ENCODE measurements at regions not wholly inside any gene's neighbourhood (a gene's known extent, or its start where the extent isn't known, plus 50 kb on each side); places are given as distances from the start of the nearest gene placed in this dataset.

DNA sequence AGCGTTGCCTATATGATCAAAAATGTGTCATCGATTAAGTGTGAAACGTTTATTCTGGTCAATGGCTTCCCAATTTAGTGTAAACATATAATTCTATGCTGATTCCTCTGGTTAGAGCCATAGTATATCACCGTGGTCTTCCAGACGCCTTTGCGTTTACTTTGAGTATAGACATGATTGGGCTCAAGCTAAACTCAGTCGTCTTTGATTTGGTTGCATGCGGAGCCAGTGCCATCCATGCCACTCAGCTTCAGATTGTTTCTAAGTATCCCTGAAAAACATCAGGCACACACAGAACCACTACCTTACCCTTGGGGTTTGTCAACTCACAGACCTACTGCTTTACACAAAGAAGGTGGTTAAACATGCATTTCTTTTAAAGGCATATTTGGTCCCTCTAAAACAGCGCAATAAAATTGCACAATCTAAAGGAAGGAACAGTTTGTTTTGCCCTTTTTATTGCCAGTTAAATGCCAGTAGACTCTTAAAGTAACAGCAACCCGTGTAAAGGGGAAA is 273.6 kb upstream of the KLF6 start:
- CTCF ChIA-PET: interaction anchor here (0.9 kb wide), 1 partner anchor 10 kb away, joined by 4 read pairs; no protein-coding TSS in a partner anchor
- no peak for DNase-seq (ENCODE audit: extremely low spot score)
- TF ChIP-seq, protein P1, sequence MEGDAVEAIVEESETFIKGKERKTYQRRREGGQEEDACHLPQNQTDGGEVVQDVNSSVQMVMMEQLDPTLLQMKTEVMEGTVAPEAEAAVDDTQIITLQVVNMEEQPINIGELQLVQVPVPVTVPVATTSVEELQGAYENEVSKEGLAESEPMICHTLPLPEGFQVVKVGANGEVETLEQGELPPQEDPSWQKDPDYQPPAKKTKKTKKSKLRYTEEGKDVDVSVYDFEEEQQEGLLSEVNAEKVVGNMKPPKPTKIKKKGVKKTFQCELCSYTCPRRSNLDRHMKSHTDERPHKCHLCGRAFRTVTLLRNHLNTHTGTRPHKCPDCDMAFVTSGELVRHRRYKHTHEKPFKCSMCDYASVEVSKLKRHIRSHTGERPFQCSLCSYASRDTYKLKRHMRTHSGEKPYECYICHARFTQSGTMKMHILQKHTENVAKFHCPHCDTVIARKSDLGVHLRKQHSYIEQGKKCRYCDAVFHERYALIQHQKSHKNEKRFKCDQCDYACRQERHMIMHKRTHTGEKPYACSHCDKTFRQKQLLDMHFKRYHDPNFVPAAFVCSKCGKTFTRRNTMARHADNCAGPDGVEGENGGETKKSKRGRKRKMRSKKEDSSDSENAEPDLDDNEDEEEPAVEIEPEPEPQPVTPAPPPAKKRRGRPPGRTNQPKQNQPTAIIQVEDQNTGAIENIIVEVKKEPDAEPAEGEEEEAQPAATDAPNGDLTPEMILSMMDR (IDR thresholded peaks at IDR 0.05; ENCODE audit: control extremely low read depth, extremely low read depth, low read depth, missing control alignments): no peak
- POLR2A ChIA-PET: no interaction called here

DNA sequence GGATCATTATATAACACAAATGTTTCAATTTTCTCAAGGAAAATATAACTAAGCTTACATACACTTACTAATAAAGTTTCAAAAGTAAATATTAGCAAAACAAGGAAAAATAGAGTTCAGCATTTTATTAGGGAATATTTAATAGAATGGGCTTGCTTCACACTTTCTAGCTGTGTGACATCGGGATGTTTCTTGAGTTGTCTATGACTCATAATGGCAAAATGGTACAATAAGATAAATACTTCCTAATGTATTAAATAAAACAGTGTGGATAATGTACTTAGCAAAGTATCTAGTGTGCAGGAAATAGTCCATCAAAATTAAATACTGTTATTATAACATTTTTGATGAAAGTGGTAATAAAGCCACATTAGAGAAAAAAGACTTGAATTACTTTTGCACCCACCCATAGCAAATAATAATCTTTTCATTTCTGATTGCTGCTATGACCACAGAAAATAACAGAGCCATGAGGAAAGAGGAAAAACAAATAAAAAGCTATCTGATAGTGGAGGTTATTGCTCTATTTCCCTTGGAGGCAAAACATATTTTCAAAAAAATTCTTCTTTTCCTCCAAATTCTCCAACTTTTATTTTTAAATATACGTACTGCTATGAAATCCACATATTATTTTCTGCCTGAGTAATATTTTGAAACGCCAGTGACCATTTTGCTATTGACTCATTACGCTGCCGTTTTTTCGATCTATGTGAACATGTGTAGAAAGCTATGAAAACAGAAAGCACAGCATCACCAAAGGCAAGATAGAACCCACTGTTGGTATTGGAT is 272.9 kb upstream of the KLF6 start:
- no peak for DNase-seq (ENCODE audit: extremely low spot score)
- TF ChIP-seq, protein P1 (IDR thresholded peaks at IDR 0.05; ENCODE audit: control extremely low read depth, extremely low read depth, low read depth, missing control alignments): no peak
- CTCF ChIA-PET: interaction anchor here (0.9 to 1.4 kb wide), 3 partner anchors 9 to 10 kb away, joined by 3 to 7 read pairs (median 4); no protein-coding TSS in a partner anchor
- POLR2A ChIA-PET: no interaction called here

DNA sequence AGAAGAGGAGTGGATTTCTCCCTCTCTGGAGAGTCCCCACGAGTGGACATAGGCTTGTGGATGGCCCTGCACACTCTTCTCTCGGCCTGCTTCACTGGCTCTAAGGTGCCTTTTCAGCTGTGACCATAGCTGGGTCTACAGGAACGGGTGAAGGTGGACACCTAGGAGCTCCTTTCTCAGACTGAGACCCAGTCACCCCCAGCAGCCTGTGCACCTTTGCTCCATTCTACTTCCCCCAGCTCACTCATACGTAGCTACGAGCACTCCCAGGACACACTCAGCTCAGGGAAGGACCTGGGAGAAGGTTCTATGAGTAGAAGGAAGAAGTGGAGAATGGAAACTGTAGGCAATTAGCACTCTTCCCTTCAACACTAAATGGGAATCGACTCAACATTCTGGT is 272.0 kb upstream of the KLF6 start:
- TF ChIP-seq, protein P1 (IDR thresholded peaks at IDR 0.05; ENCODE audit: control extremely low read depth, extremely low read depth, low read depth, missing control alignments): no peak
- ChIA-PET POLR2A (no interaction called here), CTCF (interaction anchor here (0.9 to 1.4 kb wide), 4 partner anchors 8 to 26 kb away, joined by 3 to 7 read pairs (median 4); no protein-coding TSS in a partner anchor)
- DNase-seq (ENCODE audit: extremely low spot score): no peak

DNA sequence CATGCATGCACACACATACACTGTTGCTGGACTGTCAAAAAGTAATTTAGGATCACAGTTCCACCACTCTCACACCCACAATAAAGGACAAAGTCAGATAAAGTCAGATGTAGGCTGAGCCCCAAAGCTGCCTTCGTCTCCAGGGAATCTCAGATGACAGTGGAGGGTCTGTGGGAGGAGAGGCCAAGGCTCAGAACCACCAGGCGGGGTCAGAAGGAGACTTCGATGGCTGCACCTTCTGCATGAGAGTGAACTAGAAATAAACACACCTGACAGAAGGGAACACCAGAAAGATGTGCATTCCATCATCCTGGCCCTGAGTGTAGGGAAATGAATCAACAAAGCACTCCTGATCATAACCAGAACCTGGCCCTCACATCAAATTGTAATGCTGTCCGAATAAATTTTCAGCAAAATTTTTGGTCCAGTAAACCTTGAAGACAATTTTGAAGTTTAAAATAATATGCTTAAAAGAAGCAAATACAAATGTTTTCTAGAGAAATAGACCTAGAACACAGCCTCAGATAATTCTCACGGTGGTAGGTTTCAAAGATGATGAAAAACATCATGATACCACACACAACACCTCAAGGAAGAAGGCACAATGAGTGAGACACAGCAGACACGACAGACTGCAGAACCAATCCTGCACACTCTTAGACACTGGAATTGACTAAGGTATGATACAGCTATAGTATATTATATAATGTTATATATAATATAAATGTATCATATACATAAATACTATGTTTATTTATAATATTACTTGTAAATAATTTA is 269.8 kb upstream of the KLF6 start:
- POLR2A ChIA-PET: no interaction called here
- DNase-seq (ENCODE audit: extremely low spot score): no peak
- CTCF ChIA-PET: interaction anchor here (1.9 kb wide), 1 partner anchor 15 kb away, joined by 4 read pairs; no protein-coding TSS in a partner anchor
- TF ChIP-seq, protein P1 (IDR thresholded peaks at IDR 0.05; ENCODE audit: control extremely low read depth, extremely low read depth, low read depth, missing control alignments): no peak

DNA sequence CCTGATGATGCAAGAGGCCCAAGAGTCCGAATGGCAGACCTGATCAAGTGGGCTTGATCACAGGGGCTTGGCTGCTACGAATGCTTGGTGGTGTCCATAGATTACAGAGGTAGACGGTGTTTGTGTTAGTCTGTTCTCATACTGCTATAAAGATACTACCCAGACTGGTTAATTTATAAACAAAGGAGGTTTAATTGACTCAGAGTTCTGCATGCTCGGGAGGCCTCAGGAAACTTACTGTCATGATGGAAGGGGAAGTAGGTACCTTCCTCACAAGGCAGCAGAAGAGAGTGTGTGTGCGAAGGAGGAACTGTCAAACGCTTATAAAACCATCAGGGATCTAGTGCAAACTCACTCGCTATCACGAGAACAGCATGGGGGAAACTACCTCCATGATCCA is 268.9 kb upstream of the KLF6 start:
- ChIA-PET POLR2A (no interaction called here), CTCF (interaction anchor here (0.9 to 1.9 kb wide), 2 partner anchors 13 to 14 kb away, joined by 3 to 4 read pairs; no protein-coding TSS in a partner anchor)
- DNase-seq (ENCODE audit: extremely low spot score): no peak
- TF ChIP-seq, protein P1 (IDR thresholded peaks at IDR 0.05; ENCODE audit: control extremely low read depth, extremely low read depth, low read depth, missing control alignments): no peak

DNA sequence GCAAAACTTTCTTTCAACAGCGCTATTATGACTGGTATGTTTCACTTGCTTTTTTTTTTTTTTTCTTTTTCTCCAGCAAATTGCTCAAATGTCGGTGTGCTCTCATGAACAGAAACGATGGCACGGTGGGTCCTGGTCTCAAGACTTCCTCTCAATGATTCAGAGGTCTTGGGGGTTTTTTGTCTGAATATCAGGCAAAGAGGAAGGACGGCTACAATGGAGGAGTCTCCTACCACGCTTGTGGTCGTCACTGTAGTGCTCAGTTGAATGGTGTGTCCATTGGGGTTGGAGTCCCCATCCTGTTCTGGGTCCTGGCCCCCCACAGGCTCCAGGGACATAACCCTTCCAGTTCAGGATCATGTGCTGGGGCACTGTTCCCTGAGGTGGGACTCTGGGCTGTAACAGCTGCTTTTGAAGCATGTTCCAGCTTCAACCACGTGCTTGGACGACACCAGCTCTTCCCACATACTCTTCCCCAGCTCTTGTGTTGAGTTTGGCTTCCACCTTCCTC is 266.7 kb upstream of the KLF6 start:
- no peak for DNase-seq (ENCODE audit: extremely low spot score)
- ChIA-PET POLR2A (no interaction called here), CTCF (interaction anchor here (1.0 to 1.1 kb wide), 2 partner anchors 14 to 70 kb away, joined by 3 read pairs; no protein-coding TSS in a partner anchor)
- TF ChIP-seq, protein P1 (IDR thresholded peaks at IDR 0.05; ENCODE audit: control extremely low read depth, extremely low read depth, low read depth, missing control alignments): no peak

Measured in GM10248 (cell line).